ENCODE measurements at regions not wholly inside any gene's neighbourhood (a gene's known extent, or its start where the extent isn't known, plus 50 kb on each side); places are given as distances from the start of the nearest gene placed in this dataset.

GRCh38 chr4:38598489-38598888 lies 65.5 kb upstream of the KLF3 start:
- no peak for DNase-seq

- no peak for DNase-seq
Observed at GRCh38 chr4:38600575-38600974, 63.4 kb upstream of the KLF3 start.

GRCh38 chr4:38601244-38601915 lies 62.6 kb upstream of the KLF3 start:
- no peak for DNase-seq

GRCh38 chr4:38601916-38602291 lies 62.1 kb upstream of the KLF3 start:
- DNase-seq: no peak

GRCh38 chr4:38603652-38604051 lies 60.3 kb upstream of the KLF3 start:
- DNase-seq: no peak

- no peak for DNase-seq
Observed at GRCh38 chr4:38605181-38605752, 58.7 kb upstream of the KLF3 start.

- no peak for DNase-seq
Observed at GRCh38 chr4:38605753-38606586, 58.0 kb upstream of the KLF3 start.

GRCh38 chr4:38606587-38606905 lies 57.5 kb upstream of the KLF3 start:
- no peak for DNase-seq

- DNase-seq: no peak
Observed at GRCh38 chr4:38609614-38610013, 54.4 kb upstream of the KLF3 start.

- DNase-seq: no peak
Observed at GRCh38 chr4:38610521-38610920, 53.5 kb upstream of the KLF3 start.

- DNase-seq: no peak
Observed at GRCh38 chr4:38610966-38611431, 53.0 kb upstream of the KLF3 start.

- no peak for DNase-seq
Observed at GRCh38 chr4:38611676-38612075, 52.3 kb upstream of the KLF3 start.

- DNase-seq: no peak
Observed at GRCh38 chr4:38612646-38613414, 51.2 kb upstream of the KLF3 start.
